ENCODE measurements at regions not wholly inside any gene's neighbourhood (a gene's known extent, or its start where the extent isn't known, plus 50 kb on each side); places are given as distances from the start of the nearest gene placed in this dataset.

DNA sequence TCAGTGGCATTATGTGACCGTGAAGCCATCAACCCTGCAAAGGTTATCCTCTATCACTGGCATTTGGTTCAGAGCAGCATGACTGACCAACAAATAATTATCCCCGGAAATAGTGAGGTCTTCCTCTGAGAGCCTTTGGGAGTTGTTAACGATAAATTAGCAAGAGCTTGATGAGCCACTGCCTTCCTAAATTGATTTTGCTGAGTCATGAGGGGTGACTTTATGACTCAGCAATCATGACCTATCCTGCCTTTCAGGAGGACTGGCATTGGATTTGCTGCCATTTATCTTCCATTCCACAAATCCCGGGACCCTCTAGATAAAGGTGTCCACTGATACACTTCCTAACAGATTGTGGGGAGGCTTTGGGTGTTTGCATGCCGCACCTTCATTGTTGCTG is 80.8 kb upstream of the MTNR1B start:
- H3K4me3 Mint-ChIP-seq (ENCODE audit: low read depth): no peak overlapping the region
- H3K9me3 Mint-ChIP-seq (ENCODE audit: low read depth): no peaks in the 10 kb centered on the region
- no peaks in the 10 kb centered on the region for H3K27me3 Mint-ChIP-seq
- no peak overlapping the region for H3K27ac Mint-ChIP-seq
- peaks cover 4% of the 10 kb centered on the region for H3K4me1 Mint-ChIP-seq (ENCODE audit: low read depth)
- TF ChIP-seq, protein P1, sequence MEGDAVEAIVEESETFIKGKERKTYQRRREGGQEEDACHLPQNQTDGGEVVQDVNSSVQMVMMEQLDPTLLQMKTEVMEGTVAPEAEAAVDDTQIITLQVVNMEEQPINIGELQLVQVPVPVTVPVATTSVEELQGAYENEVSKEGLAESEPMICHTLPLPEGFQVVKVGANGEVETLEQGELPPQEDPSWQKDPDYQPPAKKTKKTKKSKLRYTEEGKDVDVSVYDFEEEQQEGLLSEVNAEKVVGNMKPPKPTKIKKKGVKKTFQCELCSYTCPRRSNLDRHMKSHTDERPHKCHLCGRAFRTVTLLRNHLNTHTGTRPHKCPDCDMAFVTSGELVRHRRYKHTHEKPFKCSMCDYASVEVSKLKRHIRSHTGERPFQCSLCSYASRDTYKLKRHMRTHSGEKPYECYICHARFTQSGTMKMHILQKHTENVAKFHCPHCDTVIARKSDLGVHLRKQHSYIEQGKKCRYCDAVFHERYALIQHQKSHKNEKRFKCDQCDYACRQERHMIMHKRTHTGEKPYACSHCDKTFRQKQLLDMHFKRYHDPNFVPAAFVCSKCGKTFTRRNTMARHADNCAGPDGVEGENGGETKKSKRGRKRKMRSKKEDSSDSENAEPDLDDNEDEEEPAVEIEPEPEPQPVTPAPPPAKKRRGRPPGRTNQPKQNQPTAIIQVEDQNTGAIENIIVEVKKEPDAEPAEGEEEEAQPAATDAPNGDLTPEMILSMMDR (IDR thresholded peaks at IDR 0.05; ENCODE audit: unreplicated experiment): no peak
- no peak for DNase-seq (ENCODE audit: low spot score, unreplicated experiment)
- H3K36me3 Mint-ChIP-seq (ENCODE audit: insufficient read depth): no peaks in the 10 kb centered on the region

DNA sequence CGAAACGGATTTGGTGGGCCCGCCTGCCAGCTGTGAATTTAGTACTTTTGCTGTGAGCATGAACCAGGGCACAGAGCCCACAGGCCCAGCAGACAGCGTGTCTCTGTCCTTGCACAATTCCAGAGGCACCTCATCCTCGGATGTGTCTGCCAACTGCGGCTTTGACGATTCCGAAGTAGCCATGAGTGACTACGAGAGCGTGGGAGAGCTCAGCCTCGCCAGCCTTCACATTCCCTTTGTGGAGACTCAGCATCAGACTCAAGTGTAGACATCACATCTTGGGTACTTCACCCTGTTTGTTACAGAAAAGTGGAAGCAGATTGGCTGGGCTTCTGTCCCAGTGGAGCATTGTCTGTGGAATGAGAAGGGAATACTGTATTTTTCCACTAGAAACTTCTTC is 78.6 kb upstream of the MTNR1B start:
- Mint-ChIP-seq H3K4me3 (ENCODE audit: low read depth) (no peak overlapping the region), H3K27me3 (no peaks in the 10 kb centered on the region), H3K9me3 (ENCODE audit: low read depth) (no peaks in the 10 kb centered on the region), H3K36me3 (ENCODE audit: insufficient read depth) (no peaks in the 10 kb centered on the region), H3K4me1 (ENCODE audit: low read depth) (peaks cover 4% of the 10 kb centered on the region), H3K27ac (no peak overlapping the region)
- TF ChIP-seq, protein P1 (IDR thresholded peaks at IDR 0.05; ENCODE audit: unreplicated experiment): no peak
- no peak for DNase-seq (ENCODE audit: low spot score, unreplicated experiment)

DNA sequence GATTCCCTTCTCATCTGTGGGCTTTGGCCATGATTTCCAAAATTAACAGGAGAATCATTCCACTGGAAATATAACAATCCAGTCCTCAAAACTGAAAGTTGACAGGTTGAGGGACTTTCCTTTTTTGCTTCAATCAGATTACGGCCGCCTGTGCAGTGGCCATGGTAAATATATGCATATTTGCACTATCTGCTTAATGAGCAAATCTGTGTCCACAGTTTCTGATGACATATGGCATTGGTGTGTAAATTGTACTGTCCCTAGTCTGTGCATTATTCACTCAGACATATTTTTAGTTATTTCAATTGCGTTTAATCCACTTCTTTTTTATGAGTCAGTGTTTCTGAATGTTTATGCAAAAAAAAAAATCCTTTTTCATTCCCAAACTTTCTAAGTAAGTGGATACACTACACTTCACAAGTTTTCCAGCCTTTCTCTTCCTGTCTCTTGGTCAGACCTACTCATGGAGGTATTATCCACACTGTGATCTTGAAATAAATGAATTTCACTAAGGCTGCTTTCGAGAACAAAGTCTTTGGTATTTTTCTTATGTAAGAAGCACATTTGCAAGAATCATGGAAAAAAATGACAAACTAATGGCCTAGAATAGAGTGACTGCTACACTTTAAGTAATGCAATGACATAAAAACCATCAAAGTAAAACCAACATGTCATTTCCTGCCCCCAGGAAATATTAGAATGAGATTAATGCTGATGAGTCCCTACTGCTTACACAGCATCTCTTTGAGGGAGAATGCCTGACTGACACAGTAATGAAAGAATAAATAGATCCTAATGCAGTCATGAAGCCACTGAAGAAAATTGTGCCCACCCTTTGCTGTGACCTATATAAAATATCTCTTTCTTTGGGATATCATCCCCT is 76.4 kb upstream of the MTNR1B start:
- Mint-ChIP-seq H3K4me1 (ENCODE audit: low read depth) (peaks cover 2% of the 10 kb centered on the region), H3K27ac (no peak overlapping the region)
- DNase-seq (ENCODE audit: low spot score, unreplicated experiment): no peak

DNA sequence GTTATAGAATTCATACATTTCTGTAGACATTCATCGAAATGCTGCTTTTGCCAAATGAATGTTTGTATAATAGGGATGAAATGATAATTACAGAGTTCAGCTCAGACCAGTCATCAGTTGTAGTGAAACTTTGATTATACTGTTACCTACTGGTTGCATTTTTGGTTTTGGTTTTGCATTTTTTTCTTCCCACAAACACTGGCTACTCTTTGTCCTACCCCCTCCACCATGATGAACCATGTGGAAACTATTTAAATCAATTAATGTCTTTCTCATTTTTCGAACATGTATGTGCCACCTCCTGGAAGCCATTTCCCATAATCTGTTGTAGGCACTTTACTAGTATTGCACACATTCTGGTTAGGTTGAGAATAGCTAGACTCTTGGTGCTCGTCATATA is 75.3 kb upstream of the MTNR1B start:
- no peaks in the 10 kb centered on the region for H3K36me3 Mint-ChIP-seq (ENCODE audit: insufficient read depth)
- H3K4me1 Mint-ChIP-seq (ENCODE audit: low read depth): no peaks in the 10 kb centered on the region
- no peak overlapping the region for H3K4me3 Mint-ChIP-seq (ENCODE audit: low read depth)
- no peak overlapping the region for H3K27ac Mint-ChIP-seq
- no peak for DNase-seq (ENCODE audit: low spot score, unreplicated experiment)
- TF ChIP-seq, protein P1 (IDR thresholded peaks at IDR 0.05; ENCODE audit: unreplicated experiment): no peak
- no peaks in the 10 kb centered on the region for H3K9me3 Mint-ChIP-seq (ENCODE audit: low read depth)
- no peaks in the 10 kb centered on the region for H3K27me3 Mint-ChIP-seq

More for the DNA sequence above, 76.4 kb upstream of the MTNR1B start:
- Mint-ChIP-seq H3K36me3 (ENCODE audit: insufficient read depth) (no peaks in the 10 kb centered on the region), H3K27me3 (no peaks in the 10 kb centered on the region), H3K9me3 (ENCODE audit: low read depth) (no peaks in the 10 kb centered on the region), H3K4me3 (ENCODE audit: low read depth) (no peak overlapping the region)
- TF ChIP-seq, protein P1 (IDR thresholded peaks at IDR 0.05; ENCODE audit: unreplicated experiment): no peak

DNA sequence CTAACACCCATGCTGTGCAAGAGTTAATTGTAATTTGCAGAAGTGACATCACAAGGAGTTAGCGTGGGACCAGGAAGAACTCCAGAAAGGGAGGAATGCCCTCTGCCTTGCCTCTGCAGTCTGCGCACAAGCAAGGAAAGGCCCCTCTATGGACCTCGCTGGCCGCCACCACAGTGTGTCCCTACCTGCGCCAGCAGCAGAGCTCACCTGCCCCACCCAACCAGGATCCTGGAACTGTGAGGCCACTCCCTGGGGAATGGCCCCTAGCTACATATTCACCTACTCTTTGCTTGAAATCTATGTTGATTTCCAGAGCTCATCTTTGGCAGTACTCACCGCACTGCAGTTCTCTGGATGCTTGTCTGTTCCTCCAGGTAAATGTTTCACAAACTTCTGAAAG is 72.0 kb upstream of the MTNR1B start:
- Mint-ChIP-seq H3K27ac (no peak overlapping the region), H3K27me3 (no peaks in the 10 kb centered on the region), H3K36me3 (ENCODE audit: insufficient read depth) (no peaks in the 10 kb centered on the region), H3K9me3 (ENCODE audit: low read depth) (no peaks in the 10 kb centered on the region), H3K4me1 (ENCODE audit: low read depth) (no peaks in the 10 kb centered on the region), H3K4me3 (ENCODE audit: low read depth) (no peak overlapping the region)
- no peak for DNase-seq (ENCODE audit: low spot score, unreplicated experiment)
- TF ChIP-seq, protein P1 (IDR thresholded peaks at IDR 0.05; ENCODE audit: unreplicated experiment): no peak

Measured in progenitor cell of endocrine pancreas (in vitro differentiated cells).